Endothelial cell of umbilical vein (primary cell): ENCODE measurements at regions not wholly inside any gene's neighbourhood (a gene's known extent, or its start where the extent isn't known, plus 50 kb on each side); places are given as distances from the start of the nearest gene placed in this dataset.

Source experiments
- CTCF ChIP-seq, 2 donors: IDR thresholded peaks; 1 replicate in 1 of 2; 2 replicates in 1 of 2; pipeline ENCODE4 v1.5.1; 2011; ENCODE audit warnings: low read length in 2 of 2, mild to moderate bottlenecking in 2 of 2, moderate library complexity in 2 of 2, control low read depth in 1 of 2, inconsistent platforms in 1 of 2, low read depth in 1 of 2; ENCODE audit not compliant: insufficient read depth in 1 of 2; ENCODE audit errors: extremely low read depth in 1 of 2
- EZH2 ChIP-seq: IDR thresholded peaks from 2 replicates; pipeline ENCODE4 v1.6.1; 2012; ENCODE audit warnings: borderline replicate concordance, low read depth, mild to moderate bottlenecking, moderate library complexity, low read length, inconsistent platforms; ENCODE audit not compliant: severe bottlenecking
- JUN ChIP-seq: IDR thresholded peaks from 2 replicates; pipeline ENCODE4 v1.6.1; 2011; ENCODE audit warnings: borderline replicate concordance, low read depth; ENCODE audit not compliant: insufficient read length, insufficient read depth
- MAX ChIP-seq: IDR thresholded peaks from 2 replicates; pipeline ENCODE4 v1.6.1; 2011; ENCODE audit not compliant: insufficient read depth, insufficient read length
- MYC ChIP-seq: IDR thresholded peaks from one replicate; pipeline ENCODE4 v1.6.1; 2011; ENCODE audit warnings: mild to moderate bottlenecking, low read depth, low read length
- POLR2A ChIP-seq: IDR thresholded peaks from 2 replicates; pipeline ENCODE4 v1.6.1; 2012; ENCODE audit warnings: low read depth, mild to moderate bottlenecking, control low read depth, low read length
- POLR2AphosphoS5 ChIP-seq: IDR thresholded peaks from 2 replicates; pipeline ENCODE4 v1.6.1; 2012; ENCODE audit warnings: low read depth, mild to moderate bottlenecking, control low read depth, low read length, moderate library complexity; ENCODE audit not compliant: insufficient read depth

DNA sequence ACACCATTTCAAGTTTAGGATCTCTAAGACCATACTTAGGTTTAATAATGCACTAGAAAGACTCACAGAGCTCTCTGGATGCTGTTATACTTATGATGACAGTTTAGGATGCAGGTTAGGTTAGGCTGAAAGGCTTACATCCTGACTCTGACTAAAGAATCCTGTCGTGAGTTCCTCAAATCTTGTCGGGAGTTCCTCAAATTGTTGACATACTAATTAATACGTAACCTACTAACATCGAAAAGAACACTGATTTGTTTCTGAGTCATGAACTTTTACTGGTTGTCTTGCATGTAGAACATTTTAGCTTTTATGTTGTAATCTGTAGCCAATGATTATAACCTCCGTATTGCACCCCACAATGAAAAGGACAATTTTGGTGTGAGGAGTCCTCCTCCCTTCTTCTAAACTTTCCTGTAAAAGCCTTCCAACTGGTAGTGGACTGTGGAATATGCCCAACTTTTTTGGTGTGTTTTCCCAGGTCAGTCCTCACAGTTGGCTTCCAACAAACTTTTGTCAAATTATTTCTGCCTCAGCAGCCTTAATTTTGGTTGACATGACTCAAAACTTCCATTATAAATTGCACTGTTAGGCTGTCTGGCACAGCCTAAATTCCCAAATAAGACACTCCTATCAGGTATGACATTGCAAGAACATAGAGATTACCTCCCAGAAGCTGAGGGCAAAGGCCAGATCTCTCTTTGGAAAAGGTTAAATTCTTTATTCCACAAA lies 107.9 kb upstream of the PALMD start:
- no peak for TF ChIP-seq CTCF (IDR thresholded peaks at IDR 0.05; ENCODE audit: extremely low read depth in 1 of 2, insufficient read depth in 1 of 2, low read depth in 1 of 2, low read length in 2 of 2)
- TF ChIP-seq EZH2: no peak
- no peak for TF ChIP-seq POLR2A
- TF ChIP-seq JUN: no peak
- TF ChIP-seq POLR2AphosphoS5: no peak
- no peak for TF ChIP-seq MAX
- TF ChIP-seq MYC: no peak
